Panc1 (cell line): ENCODE measurements at regions not wholly inside any gene's neighbourhood (a gene's known extent, or its start where the extent isn't known, plus 50 kb on each side); places are given as distances from the start of the nearest gene placed in this dataset.

Source experiments
- CTCF ChIP-seq: fragments of 450-650 bp; IDR thresholded peaks from 2 replicates; pipeline ENCODE4 v1.5.1; 2017; ENCODE audit warnings: mild to moderate bottlenecking
- POLR2AphosphoS5 ChIP-seq: IDR thresholded peaks from 2 replicates; pipeline ENCODE4 v1.6.1; 2012; ENCODE audit warnings: mild to moderate bottlenecking, low read depth, low read length, moderate library complexity
- REST ChIP-seq, 2 experiments: IDR thresholded peaks; 2 replicates each; pipeline ENCODE4 v1.6.1; 2011 to 2012; ENCODE audit warnings: low read depth in 2 of 2, control low read depth in 1 of 2, low read length in 1 of 2, mild to moderate bottlenecking in 1 of 2, moderate library complexity in 1 of 2; ENCODE audit not compliant: insufficient read depth in 1 of 2
- SIN3A ChIP-seq: IDR thresholded peaks from 2 replicates; pipeline ENCODE4 v1.6.1; 2012; ENCODE audit warnings: low read depth, mild to moderate bottlenecking, low read length, moderate library complexity, borderline replicate concordance; ENCODE audit not compliant: insufficient read depth
- TCF7L2 ChIP-seq: IDR thresholded peaks from 2 replicates; pipeline ENCODE4 v1.6.1; 2011; ENCODE audit warnings: mild to moderate bottlenecking, low read depth, low read length, inconsistent platforms

GRCh38 chr18:53682796-53683195 is 541.7 kb downstream of the MBD2 start:
- TF ChIP-seq CTCF (no peak), POLR2AphosphoS5 (no peak), REST (IDR thresholded peaks at IDR 0.05; ENCODE audit: insufficient read depth in 1 of 2, low read depth in 2 of 2, low read length in 1 of 2) (no peak), SIN3A (no peak), TCF7L2 (no peak)
